ENCODE measurements at regions not wholly inside any gene's neighbourhood (a gene's known extent, or its start where the extent isn't known, plus 50 kb on each side); places are given as distances from the start of the nearest gene placed in this dataset.
"Not testable (repeated sequence)": the region's sequence is repeated elsewhere in the genome, so short reads cannot be mapped to it uniquely, and the experiment has no call there.

DNA sequence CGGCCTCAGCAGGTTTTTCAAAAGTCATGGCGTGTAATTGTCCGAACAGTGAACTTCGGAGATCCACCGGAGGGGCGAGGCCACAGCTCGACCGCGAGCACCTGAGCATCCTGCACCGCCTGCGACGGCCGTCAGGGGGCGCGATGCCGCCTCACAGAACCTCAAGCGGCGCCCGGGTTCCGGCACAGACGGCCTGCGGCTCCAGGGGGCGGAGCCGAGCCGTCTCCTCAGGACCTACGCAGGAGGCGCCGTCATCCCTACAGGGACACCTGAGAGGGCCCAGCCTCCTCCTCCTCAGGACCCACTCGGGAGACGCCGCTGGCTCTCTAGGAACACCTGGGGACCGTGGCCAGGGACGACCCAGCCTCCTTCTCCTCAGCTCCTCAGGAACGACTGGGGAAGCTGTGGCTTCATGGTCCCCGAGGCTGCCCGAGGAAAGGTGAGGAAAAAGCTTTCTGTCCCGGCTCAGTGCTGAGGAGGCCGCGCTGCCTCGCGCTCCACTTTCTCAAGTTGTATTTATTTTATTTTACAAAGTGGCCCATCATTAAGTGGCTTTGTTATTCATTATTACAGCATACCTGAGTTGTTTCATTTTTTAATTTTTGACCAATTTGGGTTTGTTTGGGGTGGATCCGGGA is 197.3 kb downstream of the LMLN start:
- TF ChIP-seq POLR2AphosphoS5 (IDR thresholded peaks at IDR 0.05; ENCODE audit: low read depth); EZH2 (IDR thresholded peaks at IDR 0.05; ENCODE audit: low read depth, unreplicated experiment); JUNB (IDR thresholded peaks at IDR 0.05; ENCODE audit: unreplicated experiment); ZNF331 (CRISPR knock-in tag; IDR thresholded peaks at IDR 0.05; ENCODE audit: low read depth): not testable (repeated sequence)
- TF ChIP-seq, protein P1, sequence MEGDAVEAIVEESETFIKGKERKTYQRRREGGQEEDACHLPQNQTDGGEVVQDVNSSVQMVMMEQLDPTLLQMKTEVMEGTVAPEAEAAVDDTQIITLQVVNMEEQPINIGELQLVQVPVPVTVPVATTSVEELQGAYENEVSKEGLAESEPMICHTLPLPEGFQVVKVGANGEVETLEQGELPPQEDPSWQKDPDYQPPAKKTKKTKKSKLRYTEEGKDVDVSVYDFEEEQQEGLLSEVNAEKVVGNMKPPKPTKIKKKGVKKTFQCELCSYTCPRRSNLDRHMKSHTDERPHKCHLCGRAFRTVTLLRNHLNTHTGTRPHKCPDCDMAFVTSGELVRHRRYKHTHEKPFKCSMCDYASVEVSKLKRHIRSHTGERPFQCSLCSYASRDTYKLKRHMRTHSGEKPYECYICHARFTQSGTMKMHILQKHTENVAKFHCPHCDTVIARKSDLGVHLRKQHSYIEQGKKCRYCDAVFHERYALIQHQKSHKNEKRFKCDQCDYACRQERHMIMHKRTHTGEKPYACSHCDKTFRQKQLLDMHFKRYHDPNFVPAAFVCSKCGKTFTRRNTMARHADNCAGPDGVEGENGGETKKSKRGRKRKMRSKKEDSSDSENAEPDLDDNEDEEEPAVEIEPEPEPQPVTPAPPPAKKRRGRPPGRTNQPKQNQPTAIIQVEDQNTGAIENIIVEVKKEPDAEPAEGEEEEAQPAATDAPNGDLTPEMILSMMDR (conservative IDR thresholded peaks at IDR 0.05; ENCODE audit: low read depth in 2 of 2): 0 out of 4 replicates have a peak, but pooled peaks of 1 of the 2 experiments have one; percentile 21

Measured in GM23338 (cell line).